HUES48 (cell line): ENCODE measurements at regions not wholly inside any gene's neighbourhood (a gene's known extent, or its start where the extent isn't known, plus 50 kb on each side); places are given as distances from the start of the nearest gene placed in this dataset.

Experiments
- H3K27ac ChIP-seq: one replicate; pipeline ENCODE4 v1.7.0; 2013; ENCODE audit warnings: low read depth, low read length, inconsistent platforms
- H3K27me3 ChIP-seq: 2 replicates; pipeline ENCODE4 v1.6.1; 2013; ENCODE audit warnings: mild to moderate bottlenecking, low read length; ENCODE audit not compliant: control insufficient read depth, insufficient read depth
- H3K36me3 ChIP-seq: 2 replicates; pipeline ENCODE4 v1.6.1; 2013; ENCODE audit warnings: low read length; ENCODE audit not compliant: control insufficient read depth, insufficient read depth
- H3K4me1 ChIP-seq: 2 replicates; pipeline ENCODE4 v1.6.1; 2013; ENCODE audit warnings: mild to moderate bottlenecking, low read length; ENCODE audit not compliant: control insufficient read depth, insufficient read depth
- H3K4me3 ChIP-seq: 2 replicates; pipeline ENCODE4 v1.5.1; 2013; ENCODE audit warnings: mild to moderate bottlenecking, low read depth, low read length
- H3K9ac ChIP-seq: 2 replicates; pipeline ENCODE4 v1.6.1; 2013; ENCODE audit warnings: mild to moderate bottlenecking, low read depth, low read length, moderate library complexity
- H3K9me3 ChIP-seq: 2 replicates; pipeline ENCODE4 v1.6.1; 2013; ENCODE audit warnings: low read length; ENCODE audit not compliant: control insufficient read depth, insufficient read depth

DNA sequence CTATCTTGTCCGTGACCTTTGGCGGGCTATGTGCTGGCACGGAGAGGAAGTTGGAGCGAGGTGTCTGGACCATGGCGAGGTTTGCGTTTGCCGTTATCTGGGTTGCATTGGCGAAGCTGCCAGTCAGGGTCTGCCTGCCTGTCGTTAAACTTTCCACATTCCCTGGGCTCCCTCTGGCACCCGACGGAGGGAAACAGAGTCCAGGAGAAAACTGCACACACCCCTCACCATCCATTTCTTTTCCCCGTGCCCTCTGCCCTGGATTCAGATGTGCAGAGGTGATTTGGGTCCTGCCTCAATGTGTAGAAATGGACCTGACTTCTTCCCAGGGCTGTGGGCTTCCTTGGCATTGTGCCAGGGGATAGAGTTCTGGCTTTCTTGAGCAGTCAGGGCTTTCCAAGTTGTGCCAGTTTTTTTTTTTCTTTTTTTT, 142.4 kb downstream of the URI1 start:
- Histone ChIP-seq H3K4me3 (no peak overlapping the region), H3K27me3 (no peaks in the 10 kb centered on the region), H3K9me3 (no peaks in the 10 kb centered on the region), H3K36me3 (no peaks in the 10 kb centered on the region), H3K9ac (no peak overlapping the region), H3K27ac (no peak overlapping the region), H3K4me1 (no peaks in the 10 kb centered on the region)

DNA sequence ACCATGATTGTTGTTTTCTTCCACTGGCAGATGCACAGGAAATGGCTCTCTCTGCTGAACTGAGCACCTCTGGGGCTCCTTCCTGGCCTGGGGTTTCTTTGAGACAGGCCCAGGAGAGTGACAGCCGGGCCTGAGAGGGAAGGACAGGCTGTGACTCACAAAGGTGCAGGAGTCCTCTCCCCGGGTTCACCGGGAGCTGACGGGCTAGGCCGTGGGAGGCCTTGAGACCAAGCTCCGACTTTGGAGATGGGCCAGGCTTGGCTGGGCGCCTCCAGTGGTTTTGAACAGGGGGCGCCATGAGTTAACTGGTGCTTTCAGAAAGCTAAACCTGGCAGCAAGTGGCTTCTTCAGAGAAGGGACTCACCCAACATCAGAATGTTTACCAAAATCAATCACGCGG, 143.4 kb downstream of the URI1 start:
- Histone ChIP-seq H3K9ac (no peak overlapping the region), H3K36me3 (no peaks in the 10 kb centered on the region), H3K4me3 (no peak overlapping the region), H3K4me1 (no peaks in the 10 kb centered on the region), H3K9me3 (no peaks in the 10 kb centered on the region), H3K27me3 (no peaks in the 10 kb centered on the region), H3K27ac (no peak overlapping the region)

DNA sequence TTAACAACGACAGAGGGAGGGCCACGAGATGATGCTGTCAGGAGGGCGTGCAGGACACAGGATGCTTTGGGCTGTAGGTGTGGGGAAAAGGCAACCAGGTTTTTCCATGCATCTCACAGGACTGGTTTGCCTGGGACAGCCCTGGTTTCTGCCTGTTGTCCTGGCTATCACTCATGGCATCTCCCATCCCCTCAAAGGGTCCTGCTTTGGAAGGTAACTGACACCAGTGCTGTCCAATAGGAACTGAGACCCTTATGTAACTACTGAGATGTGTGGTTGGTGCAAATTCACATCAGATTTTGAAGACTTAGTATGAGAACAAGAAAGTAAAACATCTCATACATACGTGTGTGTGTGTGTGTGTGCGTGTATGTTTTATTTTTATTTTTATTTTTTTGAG, 144.2 kb downstream of the URI1 start:
- Histone ChIP-seq H3K4me1 (no peaks in the 10 kb centered on the region), H3K4me3 (no peak overlapping the region), H3K27me3 (no peaks in the 10 kb centered on the region)

DNA sequence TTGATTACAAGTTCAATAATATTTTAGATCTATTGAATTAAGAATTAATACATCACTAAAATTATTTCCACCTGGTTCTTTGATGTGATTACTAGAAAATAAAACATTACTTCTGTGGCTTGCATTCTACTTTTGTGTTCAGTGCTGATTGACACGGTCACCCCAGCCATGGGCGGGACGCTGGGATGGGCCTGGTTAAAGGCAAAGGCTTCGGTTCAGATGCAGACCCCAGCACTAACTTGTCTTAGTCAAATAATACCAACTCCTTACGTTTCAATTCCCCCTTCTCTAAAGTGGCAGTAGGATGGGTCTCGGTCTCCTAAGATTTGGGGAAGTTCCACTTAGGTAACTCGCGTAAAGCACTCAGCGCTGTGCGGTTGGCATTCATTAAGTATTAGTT, 144.9 kb downstream of the URI1 start:
- Histone ChIP-seq H3K9ac (no peak overlapping the region), H3K36me3 (no peaks in the 10 kb centered on the region), H3K27me3 (no peaks in the 10 kb centered on the region), H3K4me3 (no peak overlapping the region), H3K9me3 (no peaks in the 10 kb centered on the region), H3K27ac (no peak overlapping the region), H3K4me1 (no peaks in the 10 kb centered on the region)

More for the DNA sequence above, 144.2 kb downstream of the URI1 start:
- no peak overlapping the region for H3K27ac ChIP-seq
- H3K9me3 ChIP-seq: no peaks in the 10 kb centered on the region
- H3K9ac ChIP-seq: no peak overlapping the region
- no peaks in the 10 kb centered on the region for H3K36me3 ChIP-seq

DNA sequence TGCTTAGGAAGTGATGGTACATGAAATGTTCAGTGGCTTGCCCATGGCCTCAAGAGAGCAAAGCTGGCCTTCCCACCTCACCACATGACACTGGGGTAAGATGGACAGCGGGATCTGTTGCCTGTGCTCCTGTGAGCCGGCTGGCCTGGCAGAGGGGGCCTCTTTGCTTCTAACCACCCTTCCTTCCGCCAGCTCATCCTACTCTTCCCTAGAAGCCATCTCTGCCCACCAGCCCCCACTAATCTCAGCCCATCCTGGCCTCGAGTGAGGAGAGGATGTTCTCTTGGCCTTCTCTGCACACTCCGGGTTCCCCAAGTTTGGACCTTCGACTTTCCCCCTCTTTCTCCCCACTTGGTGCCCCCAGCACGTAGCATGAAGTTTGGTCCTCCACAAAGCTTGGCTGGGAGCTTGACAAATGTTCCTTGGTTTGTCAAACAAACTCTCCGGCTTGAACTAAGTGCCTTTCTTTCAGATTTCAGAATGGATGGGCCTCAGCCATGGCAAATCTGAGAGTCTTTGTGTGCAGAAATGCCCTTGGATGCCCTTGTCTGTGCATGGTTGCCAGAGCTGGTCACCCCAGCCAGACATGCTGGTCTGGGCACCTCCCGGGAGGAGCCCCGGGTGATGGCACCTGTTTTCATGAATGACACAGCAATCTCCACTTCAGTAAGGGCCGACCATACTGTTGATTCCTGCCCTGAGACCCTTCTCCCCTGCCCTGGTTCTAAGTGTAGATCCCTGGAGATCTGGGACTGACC, 145.5 kb downstream of the URI1 start:
- H3K9me3 ChIP-seq: no peaks in the 10 kb centered on the region
- H3K27ac ChIP-seq: no peak overlapping the region
- H3K9ac ChIP-seq: no peak overlapping the region
- H3K36me3 ChIP-seq: no peaks in the 10 kb centered on the region
- H3K4me1 ChIP-seq: no peaks in the 10 kb centered on the region
- no peaks in the 10 kb centered on the region for H3K27me3 ChIP-seq
- H3K4me3 ChIP-seq: no peak overlapping the region

DNA sequence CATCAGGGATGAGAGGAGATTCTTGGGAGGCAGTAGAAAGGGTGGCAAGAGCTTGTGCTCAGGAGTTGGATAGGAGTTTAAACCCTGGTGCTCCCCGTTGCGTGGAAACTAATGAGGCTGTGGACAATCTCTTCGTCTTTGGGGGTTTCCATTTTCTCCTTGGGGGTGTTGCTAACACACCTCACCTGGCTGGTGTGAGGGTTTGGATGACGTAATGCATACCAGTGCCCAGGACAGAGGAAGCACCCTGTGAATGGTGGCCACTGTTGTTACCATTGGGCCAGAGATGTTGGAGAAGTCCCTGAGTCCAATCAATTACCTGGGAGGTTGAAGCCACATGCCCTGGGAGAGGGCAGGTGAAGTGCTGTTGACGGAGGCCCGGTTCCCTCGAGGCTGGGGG, 146.5 kb downstream of the URI1 start:
- no peak overlapping the region for H3K9ac ChIP-seq

DNA sequence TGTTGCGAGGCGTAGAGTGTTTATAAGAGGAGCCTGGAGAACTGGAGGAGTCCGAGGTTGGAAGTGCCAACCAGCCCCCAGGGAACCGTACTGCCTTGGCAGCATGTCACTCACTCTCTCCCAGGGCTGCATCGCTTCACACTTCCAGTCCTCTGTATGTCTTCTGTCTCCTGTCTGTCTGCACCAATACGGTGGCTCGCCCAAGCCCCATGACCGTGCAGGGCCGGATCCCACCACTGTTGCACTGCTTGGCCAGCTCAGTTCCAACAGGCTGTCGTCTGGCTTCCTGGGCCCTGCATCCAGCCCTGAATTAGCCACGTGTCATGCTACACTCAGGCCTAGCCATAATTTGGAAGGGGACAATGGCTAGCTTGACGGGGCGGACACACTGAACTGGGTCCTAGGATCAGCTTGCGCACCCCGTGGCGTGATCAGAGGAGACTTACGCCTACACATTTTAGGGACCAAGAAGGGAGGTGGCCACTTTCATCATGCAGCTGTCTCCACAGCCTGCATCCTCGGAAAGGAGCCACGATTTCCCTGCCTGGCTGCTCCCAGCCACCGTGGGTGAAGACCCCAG, 147.1 kb downstream of the URI1 start:
- no peaks in the 10 kb centered on the region for H3K27me3 ChIP-seq
- no peak overlapping the region for H3K27ac ChIP-seq
- no peak overlapping the region for H3K9ac ChIP-seq
- no peak overlapping the region for H3K4me3 ChIP-seq
- no peaks in the 10 kb centered on the region for H3K9me3 ChIP-seq
- no peaks in the 10 kb centered on the region for H3K36me3 ChIP-seq
- H3K4me1 ChIP-seq: no peaks in the 10 kb centered on the region

More for the DNA sequence above, 146.5 kb downstream of the URI1 start:
- H3K4me3 ChIP-seq: no peak overlapping the region
- H3K27me3 ChIP-seq: no peaks in the 10 kb centered on the region
- H3K27ac ChIP-seq: no peak overlapping the region
- H3K4me1 ChIP-seq: no peaks in the 10 kb centered on the region
- no peaks in the 10 kb centered on the region for H3K9me3 ChIP-seq
- H3K36me3 ChIP-seq: no peaks in the 10 kb centered on the region

DNA sequence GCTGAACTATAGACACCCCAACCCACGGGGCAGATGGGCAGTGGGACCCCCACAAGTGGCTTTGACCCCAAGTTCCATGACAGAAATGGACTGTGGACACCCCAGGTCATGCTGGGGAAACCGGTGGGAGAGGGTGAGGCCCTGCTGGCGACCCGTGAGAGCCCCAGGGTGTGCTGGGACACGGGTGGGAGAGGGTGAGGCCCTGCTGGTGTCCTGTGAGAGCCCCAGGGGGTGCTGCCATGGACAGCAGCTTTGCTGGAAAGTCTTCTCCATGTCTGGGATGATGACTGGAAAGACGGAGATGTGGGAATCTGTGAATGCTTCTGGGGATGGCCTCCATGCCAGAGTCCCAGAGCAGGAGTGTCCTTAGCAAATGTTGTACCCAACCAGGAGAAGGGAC, 148.4 kb downstream of the URI1 start:
- H3K36me3 ChIP-seq: no peaks in the 10 kb centered on the region
- H3K9ac ChIP-seq: no peak overlapping the region
- no peaks in the 10 kb centered on the region for H3K4me1 ChIP-seq
- no peak overlapping the region for H3K4me3 ChIP-seq
- H3K27ac ChIP-seq: no peak overlapping the region
- H3K27me3 ChIP-seq: no peaks in the 10 kb centered on the region
- no peaks in the 10 kb centered on the region for H3K9me3 ChIP-seq

DNA sequence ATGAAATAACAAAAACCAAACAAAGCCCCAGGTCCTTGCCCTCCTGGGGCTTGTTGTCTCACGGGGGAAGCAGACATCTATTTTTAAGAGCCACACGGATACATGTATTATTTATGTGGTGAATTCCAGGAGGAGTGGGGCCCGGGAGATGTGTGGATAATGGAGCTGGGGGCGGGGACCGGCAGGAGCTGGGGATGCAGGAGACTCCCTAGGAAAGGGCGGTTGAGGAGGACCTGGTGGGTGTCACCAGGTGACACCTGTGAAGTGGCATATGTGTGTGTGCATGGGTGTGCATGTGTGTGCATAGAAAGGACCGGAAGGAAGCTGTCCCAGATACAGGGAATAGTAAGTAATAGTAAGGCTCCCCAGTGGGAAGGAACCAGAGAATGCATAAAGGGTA, 148.9 kb downstream of the URI1 start:
- H3K36me3 ChIP-seq: no peaks in the 10 kb centered on the region
- no peaks in the 10 kb centered on the region for H3K4me1 ChIP-seq
- no peak overlapping the region for H3K27ac ChIP-seq
- H3K4me3 ChIP-seq: no peak overlapping the region
- no peaks in the 10 kb centered on the region for H3K9me3 ChIP-seq
- H3K9ac ChIP-seq: no peak overlapping the region
- H3K27me3 ChIP-seq: no peaks in the 10 kb centered on the region

DNA sequence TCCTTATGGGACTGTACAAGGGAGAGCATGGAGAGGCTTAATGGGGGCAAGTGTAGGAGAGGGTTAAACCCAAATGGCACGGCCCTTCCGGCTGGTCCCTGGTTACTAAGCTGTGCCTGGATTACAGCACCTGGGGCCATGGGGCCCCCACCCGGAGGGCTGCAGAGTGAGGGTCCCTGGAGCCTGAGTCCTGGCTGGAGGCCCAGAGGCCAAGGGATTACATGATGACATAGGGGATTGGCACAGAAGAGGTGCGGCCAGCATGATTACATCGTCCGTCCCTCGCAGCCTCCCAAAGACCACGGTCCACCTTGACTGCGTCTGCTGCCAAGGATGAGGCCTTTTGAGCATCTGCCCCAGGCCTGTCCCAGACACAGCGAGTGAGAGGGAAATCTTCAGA, 149.4 kb downstream of the URI1 start:
- Histone ChIP-seq H3K36me3 (no peaks in the 10 kb centered on the region), H3K4me3 (no peak overlapping the region), H3K27ac (no peak overlapping the region), H3K4me1 (no peaks in the 10 kb centered on the region), H3K9ac (no peak overlapping the region), H3K9me3 (no peaks in the 10 kb centered on the region), H3K27me3 (no peaks in the 10 kb centered on the region)

DNA sequence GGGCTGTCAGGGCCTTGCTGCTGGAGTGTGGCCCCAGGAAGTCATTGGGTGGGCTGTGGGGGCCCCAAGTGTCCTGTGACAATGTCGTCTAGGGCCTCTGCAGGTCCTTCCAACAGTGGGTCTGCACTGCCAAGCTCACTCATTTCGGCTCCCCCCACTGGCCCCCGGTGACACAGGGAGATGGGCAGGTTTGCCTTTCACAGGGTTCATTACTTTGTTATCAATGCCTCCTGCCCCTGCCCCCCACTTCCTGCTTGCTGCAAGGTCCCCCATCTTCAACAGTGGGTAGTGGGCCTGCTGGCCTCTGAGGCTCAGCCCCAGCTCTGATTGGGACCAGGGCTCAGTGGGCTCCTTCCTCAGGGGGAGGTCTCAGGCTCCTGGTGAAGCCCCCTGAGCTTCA, 149.8 kb downstream of the URI1 start:
- Histone ChIP-seq H3K9ac (no peak overlapping the region), H3K27ac (no peak overlapping the region), H3K4me3 (no peak overlapping the region), H3K9me3 (no peaks in the 10 kb centered on the region), H3K27me3 (no peaks in the 10 kb centered on the region), H3K36me3 (no peaks in the 10 kb centered on the region), H3K4me1 (no peaks in the 10 kb centered on the region)
